ENCODE measurements at regions not wholly inside any gene's neighbourhood (a gene's known extent, or its start where the extent isn't known, plus 50 kb on each side); places are given as distances from the start of the nearest gene placed in this dataset.

DNA sequence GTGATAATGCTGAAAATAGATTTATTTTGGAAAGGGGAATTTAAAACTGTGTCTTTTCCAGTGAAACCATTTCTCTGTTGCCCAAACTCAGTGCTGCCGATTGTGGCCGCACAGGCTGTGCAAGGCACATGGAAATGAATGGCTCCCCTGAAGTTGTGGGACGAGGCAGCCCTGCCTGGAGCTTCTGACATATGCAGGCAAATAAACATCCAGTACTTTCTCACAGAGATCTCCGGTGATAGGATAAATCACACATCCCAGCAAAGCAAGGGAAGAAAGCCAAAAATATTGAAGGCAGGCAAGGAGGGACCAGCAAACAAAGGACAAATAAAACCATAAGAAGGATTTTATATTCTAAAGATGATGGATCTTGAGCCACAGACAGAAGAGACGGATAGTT is 464.5 kb downstream of the MTRR start:
- TF ChIP-seq, protein P1, sequence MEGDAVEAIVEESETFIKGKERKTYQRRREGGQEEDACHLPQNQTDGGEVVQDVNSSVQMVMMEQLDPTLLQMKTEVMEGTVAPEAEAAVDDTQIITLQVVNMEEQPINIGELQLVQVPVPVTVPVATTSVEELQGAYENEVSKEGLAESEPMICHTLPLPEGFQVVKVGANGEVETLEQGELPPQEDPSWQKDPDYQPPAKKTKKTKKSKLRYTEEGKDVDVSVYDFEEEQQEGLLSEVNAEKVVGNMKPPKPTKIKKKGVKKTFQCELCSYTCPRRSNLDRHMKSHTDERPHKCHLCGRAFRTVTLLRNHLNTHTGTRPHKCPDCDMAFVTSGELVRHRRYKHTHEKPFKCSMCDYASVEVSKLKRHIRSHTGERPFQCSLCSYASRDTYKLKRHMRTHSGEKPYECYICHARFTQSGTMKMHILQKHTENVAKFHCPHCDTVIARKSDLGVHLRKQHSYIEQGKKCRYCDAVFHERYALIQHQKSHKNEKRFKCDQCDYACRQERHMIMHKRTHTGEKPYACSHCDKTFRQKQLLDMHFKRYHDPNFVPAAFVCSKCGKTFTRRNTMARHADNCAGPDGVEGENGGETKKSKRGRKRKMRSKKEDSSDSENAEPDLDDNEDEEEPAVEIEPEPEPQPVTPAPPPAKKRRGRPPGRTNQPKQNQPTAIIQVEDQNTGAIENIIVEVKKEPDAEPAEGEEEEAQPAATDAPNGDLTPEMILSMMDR (IDR thresholded peaks at IDR 0.05 in 8 of 11, conservative IDR thresholded peaks at IDR 0.05 in 3 of 11), result no peak
- no peak for TF ChIP-seq POLR2A (IDR thresholded peaks at IDR 0.05)
